ENCODE measurements at regions not wholly inside any gene's neighbourhood (a gene's known extent, or its start where the extent isn't known, plus 50 kb on each side); places are given as distances from the start of the nearest gene placed in this dataset.

DNA sequence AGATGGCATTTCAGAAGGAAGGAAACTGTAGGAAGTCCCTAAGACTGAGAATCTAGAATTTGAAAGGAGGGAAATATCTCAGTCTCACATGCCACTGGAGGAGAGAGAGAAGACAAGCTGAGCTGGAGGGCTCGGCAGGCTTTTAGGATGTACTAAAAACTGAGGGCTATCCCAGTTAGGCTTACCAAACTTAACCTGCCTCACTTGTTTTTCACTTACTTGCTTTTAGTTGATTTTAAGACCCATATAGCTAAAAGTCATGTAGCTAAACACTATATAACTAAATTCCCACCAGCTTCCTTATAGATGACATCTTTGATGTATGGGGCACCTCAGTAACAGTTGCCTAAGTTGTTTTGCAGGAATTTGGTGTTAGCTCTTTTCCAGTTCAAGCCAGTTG, 288.0 kb downstream of the DOK5 start:
- intact Hi-C loops (cut with micrococcal nuclease; ENCODE audit: unreplicated experiment), result no loop called here
- DNase-seq (ENCODE audit: low spot score), result no peak
- no peak for TF ChIP-seq EZH2 (IDR thresholded peaks at IDR 0.05; ENCODE audit: borderline replicate concordance, low read depth, low read length, poor library complexity, severe bottlenecking)
- TF ChIP-seq, protein P1, sequence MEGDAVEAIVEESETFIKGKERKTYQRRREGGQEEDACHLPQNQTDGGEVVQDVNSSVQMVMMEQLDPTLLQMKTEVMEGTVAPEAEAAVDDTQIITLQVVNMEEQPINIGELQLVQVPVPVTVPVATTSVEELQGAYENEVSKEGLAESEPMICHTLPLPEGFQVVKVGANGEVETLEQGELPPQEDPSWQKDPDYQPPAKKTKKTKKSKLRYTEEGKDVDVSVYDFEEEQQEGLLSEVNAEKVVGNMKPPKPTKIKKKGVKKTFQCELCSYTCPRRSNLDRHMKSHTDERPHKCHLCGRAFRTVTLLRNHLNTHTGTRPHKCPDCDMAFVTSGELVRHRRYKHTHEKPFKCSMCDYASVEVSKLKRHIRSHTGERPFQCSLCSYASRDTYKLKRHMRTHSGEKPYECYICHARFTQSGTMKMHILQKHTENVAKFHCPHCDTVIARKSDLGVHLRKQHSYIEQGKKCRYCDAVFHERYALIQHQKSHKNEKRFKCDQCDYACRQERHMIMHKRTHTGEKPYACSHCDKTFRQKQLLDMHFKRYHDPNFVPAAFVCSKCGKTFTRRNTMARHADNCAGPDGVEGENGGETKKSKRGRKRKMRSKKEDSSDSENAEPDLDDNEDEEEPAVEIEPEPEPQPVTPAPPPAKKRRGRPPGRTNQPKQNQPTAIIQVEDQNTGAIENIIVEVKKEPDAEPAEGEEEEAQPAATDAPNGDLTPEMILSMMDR (conservative IDR thresholded peaks at IDR 0.05; ENCODE audit: low read depth, low read length), result no peak
- Histone ChIP-seq H3K27me3 (replicated peaks; ENCODE audit: insufficient read depth, low read depth, low read length, poor library complexity) (peaks cover 5% of the 10 kb centered on the region), H3K36me3 (ENCODE audit: insufficient read depth, low read length, poor library complexity, severe bottlenecking) (no peaks in the 10 kb centered on the region), H3K4me3 (ENCODE audit: low read depth, low read length, poor library complexity, severe bottlenecking) (no peak overlapping the region), H3K9me3 (ENCODE audit: low read depth, low read length, poor library complexity, severe bottlenecking) (peaks cover 5% of the 10 kb centered on the region), H3K27ac (ENCODE audit: low read depth, low read length, poor library complexity, severe bottlenecking) (no peak overlapping the region), H3K4me1 (ENCODE audit: insufficient read depth, low read length, poor library complexity, severe bottlenecking) (no peaks in the 10 kb centered on the region)
- CTCF ChIA-PET, result no interaction called here
- BruUV-seq (replicated peaks), result no TSS peak
- POLR2A ChIA-PET (ENCODE audit: low non-redundant PET), result no interaction called here

DNA sequence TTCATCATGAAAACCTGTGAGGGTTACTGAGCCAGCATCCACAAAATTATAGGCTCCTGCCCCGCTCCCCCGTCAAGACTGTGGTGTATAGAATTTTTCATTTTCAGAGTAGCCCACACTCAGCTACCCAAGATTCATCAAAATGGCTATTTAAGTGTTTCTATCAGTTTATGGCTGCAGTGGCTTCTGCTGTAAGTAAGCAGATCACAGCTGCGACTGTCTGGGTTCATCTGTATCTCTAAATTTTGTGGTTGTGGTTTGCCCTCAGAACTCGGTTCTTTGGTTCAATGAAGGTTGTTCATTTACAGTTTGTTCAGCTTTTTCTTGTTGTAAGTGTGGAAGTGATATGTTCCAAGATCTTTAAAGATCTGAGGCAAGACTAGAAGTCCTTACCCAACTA, 284.2 kb downstream of the DOK5 start:
- POLR2A ChIA-PET (ENCODE audit: low non-redundant PET), result no interaction called here
- BruUV-seq (replicated peaks), result no TSS peak
- no peak overlapping the region for H3K27ac ChIP-seq (ENCODE audit: low read depth, low read length, poor library complexity, severe bottlenecking)

DNA sequence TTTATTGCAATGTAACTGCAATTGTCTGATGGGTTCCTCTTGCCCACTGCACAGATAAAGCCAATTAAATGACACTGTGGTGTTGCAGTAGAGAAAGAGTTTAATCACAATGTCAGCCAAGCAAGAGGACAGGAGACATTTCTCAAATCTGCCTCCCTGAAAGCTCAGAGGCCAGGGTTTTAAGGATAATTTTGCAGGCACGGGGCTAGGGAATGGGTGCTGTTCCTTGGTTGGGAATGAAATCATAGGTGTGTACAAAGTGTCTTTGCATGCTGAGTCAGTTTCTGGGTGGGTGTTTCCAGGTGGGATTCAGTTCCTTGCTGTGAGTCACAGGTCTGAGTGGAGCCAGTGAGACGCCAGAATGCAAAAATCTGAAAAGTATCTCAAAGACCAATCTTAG, 271.4 kb downstream of the DOK5 start:
- no TSS peak for BruUV-seq (replicated peaks)
- Histone ChIP-seq H3K9me3 (ENCODE audit: low read depth, low read length, poor library complexity, severe bottlenecking) (no peaks in the 10 kb centered on the region), H3K27me3 (replicated peaks; ENCODE audit: insufficient read depth, low read depth, low read length, poor library complexity) (peaks cover 4% of the 10 kb centered on the region), H3K4me1 (ENCODE audit: insufficient read depth, low read length, poor library complexity, severe bottlenecking) (no peaks in the 10 kb centered on the region), H3K4me3 (ENCODE audit: low read depth, low read length, poor library complexity, severe bottlenecking) (no peak overlapping the region), H3K36me3 (ENCODE audit: insufficient read depth, low read length, poor library complexity, severe bottlenecking) (no peaks in the 10 kb centered on the region), H3K27ac (ENCODE audit: low read depth, low read length, poor library complexity, severe bottlenecking) (no peak overlapping the region)
- POLR2A ChIA-PET (ENCODE audit: low non-redundant PET), result no interaction called here
- intact Hi-C loops (cut with micrococcal nuclease; ENCODE audit: unreplicated experiment), result no loop called here
- TF ChIP-seq, protein P1 (conservative IDR thresholded peaks at IDR 0.05; ENCODE audit: low read depth, low read length), result no peak
- no peak for TF ChIP-seq EZH2 (IDR thresholded peaks at IDR 0.05; ENCODE audit: borderline replicate concordance, low read depth, low read length, poor library complexity, severe bottlenecking)
- CTCF ChIA-PET, result no interaction called here
- DNase-seq (ENCODE audit: low spot score), result no peak

More for the DNA sequence above, 284.2 kb downstream of the DOK5 start:
- Histone ChIP-seq H3K27me3 (replicated peaks; ENCODE audit: insufficient read depth, low read depth, low read length, poor library complexity) (peaks cover 5% of the 10 kb centered on the region), H3K4me1 (ENCODE audit: insufficient read depth, low read length, poor library complexity, severe bottlenecking) (no peaks in the 10 kb centered on the region), H3K4me3 (ENCODE audit: low read depth, low read length, poor library complexity, severe bottlenecking) (no peak overlapping the region), H3K36me3 (ENCODE audit: insufficient read depth, low read length, poor library complexity, severe bottlenecking) (no peaks in the 10 kb centered on the region), H3K9me3 (ENCODE audit: low read depth, low read length, poor library complexity, severe bottlenecking) (peaks cover 5% of the 10 kb centered on the region)
- intact Hi-C loops (cut with micrococcal nuclease; ENCODE audit: unreplicated experiment), result no loop called here
- no peak for DNase-seq (ENCODE audit: low spot score)
- TF ChIP-seq EZH2 (IDR thresholded peaks at IDR 0.05; ENCODE audit: borderline replicate concordance, low read depth, low read length, poor library complexity, severe bottlenecking), result no peak
- TF ChIP-seq, protein P1 (conservative IDR thresholded peaks at IDR 0.05; ENCODE audit: low read depth, low read length), result no peak
- CTCF ChIA-PET, result no interaction called here
